Keratinocyte (primary cell): ENCODE measurements at regions not wholly inside any gene's neighbourhood (a gene's known extent, or its start where the extent isn't known, plus 50 kb on each side); places are given as distances from the start of the nearest gene placed in this dataset.

Experiments used
- EZH2 ChIP-seq: IDR thresholded peaks from one replicate; pipeline ENCODE4 v1.6.1; 2012; ENCODE audit warnings: inconsistent platforms, mild to moderate bottlenecking, low read length, moderate library complexity
- TF ChIP-seq, protein P1 (sequence below), 3 experiments: IDR thresholded peaks in 1 of 3; conservative IDR thresholded peaks in 1 of 3; optimal IDR thresholded peaks in 1 of 3; 2 replicates in 2 of 3; 3 replicates in 1 of 3; pipeline versions ENCODE3 to v1.5.1; 2011; ENCODE audit warnings: low read length in 3 of 3, mild to moderate bottlenecking in 3 of 3, moderate library complexity in 2 of 3, control low read depth in 1 of 3, inconsistent platforms in 1 of 3; ENCODE audit not compliant: insufficient read depth in 2 of 3; ENCODE audit errors: extremely low read depth in 1 of 3

DNA sequence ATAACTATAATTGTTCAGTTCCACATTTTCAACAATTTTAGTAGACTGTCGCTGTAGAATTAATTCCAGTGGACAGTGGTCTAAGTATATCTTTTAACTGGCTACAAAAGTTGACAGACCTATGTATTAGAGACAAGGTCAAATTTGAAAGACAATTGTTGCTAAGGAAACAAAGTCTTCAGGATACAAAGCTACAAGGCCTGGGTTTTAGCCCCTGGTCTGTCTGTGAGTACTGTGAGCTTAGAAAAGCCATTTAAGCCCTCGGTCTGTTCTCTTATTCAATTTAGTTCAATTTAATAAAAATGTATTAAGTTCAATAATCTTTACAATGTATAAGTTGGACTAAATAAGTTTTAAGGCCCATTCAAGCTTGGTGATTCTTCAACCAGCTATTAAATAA is 352.5 kb downstream of the HDGFL1 start:
- TF ChIP-seq, protein P1, sequence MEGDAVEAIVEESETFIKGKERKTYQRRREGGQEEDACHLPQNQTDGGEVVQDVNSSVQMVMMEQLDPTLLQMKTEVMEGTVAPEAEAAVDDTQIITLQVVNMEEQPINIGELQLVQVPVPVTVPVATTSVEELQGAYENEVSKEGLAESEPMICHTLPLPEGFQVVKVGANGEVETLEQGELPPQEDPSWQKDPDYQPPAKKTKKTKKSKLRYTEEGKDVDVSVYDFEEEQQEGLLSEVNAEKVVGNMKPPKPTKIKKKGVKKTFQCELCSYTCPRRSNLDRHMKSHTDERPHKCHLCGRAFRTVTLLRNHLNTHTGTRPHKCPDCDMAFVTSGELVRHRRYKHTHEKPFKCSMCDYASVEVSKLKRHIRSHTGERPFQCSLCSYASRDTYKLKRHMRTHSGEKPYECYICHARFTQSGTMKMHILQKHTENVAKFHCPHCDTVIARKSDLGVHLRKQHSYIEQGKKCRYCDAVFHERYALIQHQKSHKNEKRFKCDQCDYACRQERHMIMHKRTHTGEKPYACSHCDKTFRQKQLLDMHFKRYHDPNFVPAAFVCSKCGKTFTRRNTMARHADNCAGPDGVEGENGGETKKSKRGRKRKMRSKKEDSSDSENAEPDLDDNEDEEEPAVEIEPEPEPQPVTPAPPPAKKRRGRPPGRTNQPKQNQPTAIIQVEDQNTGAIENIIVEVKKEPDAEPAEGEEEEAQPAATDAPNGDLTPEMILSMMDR (optimal IDR thresholded peaks at IDR 0.05 in 1 of 3, IDR thresholded peaks at IDR 0.05 in 1 of 3, conservative IDR thresholded peaks at IDR 0.05 in 1 of 3; ENCODE audit: extremely low read depth in 1 of 3, insufficient read depth in 2 of 3, low read length in 3 of 3): no peak
- TF ChIP-seq EZH2: no peak
